H1 (cell line): ENCODE measurements at regions not wholly inside any gene's neighbourhood (a gene's known extent, or its start where the extent isn't known, plus 50 kb on each side); places are given as distances from the start of the nearest gene placed in this dataset.

ENCODE experiments used
- CTCF ChIA-PET: fragments of 300-600 bp; sonication (Branson Sonifier 250); formaldehyde crosslinking; loops from one replicate; lab custom pipeline; 2021; ENCODE audit not compliant: partially characterized antibody; lab: Charles Lee
- POLR2A ChIA-PET: fragments of 300-600 bp; sonication (Branson Sonifier 250); formaldehyde crosslinking; loops from one replicate; lab custom pipeline; 2021; ENCODE audit warnings: inconsistent platforms; ENCODE audit not compliant: partially characterized antibody; lab: Charles Lee
- DNase-seq, 2 experiments: peaks; one replicate each; pipeline versions ENCODE4 v3.0.0 to v3.0.0-alpha.2; 2010 to 2022; ENCODE audit warnings: low spot score in 2 of 2, low read depth in 1 of 2, mixed read lengths in 1 of 2
- FAIRE-seq: peaks from 2 replicates; lab custom pipeline; 2011; peaks lifted over from hg19 to GRCh38; lab: Jason Lieb, UNC
- H2AFZ ChIP-seq: 2 replicates; pipeline ENCODE4 v1.8.1; 2012; ENCODE audit warnings: low read length, inconsistent platforms
- H2AK5ac ChIP-seq: 2 replicates; pipeline ENCODE4 v1.6.1; 2013; ENCODE audit warnings: low read depth, low read length
- H2BK120ac ChIP-seq: replicated peaks from 2 replicates; pipeline ENCODE3; 2013; ENCODE audit warnings: low read depth, low read length, inconsistent platforms
- H2BK12ac ChIP-seq: 2 replicates; pipeline ENCODE4 v1.6.1; 2013; ENCODE audit warnings: low read depth, low read length
- H2BK15ac ChIP-seq: 2 replicates; pipeline ENCODE4 v1.6.1; 2013; ENCODE audit warnings: low read length
- H2BK20ac ChIP-seq: 2 replicates; pipeline ENCODE4 v1.6.1; 2013; ENCODE audit warnings: low read length
- H2BK5ac ChIP-seq: 2 replicates; pipeline ENCODE4 v1.6.1; 2013; ENCODE audit warnings: low read depth, low read length
- H3K14ac ChIP-seq: 2 replicates; pipeline ENCODE4 v1.6.1; 2013; ENCODE audit warnings: inconsistent platforms; ENCODE audit not compliant: insufficient read length
- H3K18ac ChIP-seq: 2 replicates; pipeline ENCODE4 v1.6.1; 2013; ENCODE audit warnings: low read length; ENCODE audit errors: extremely low read depth
- H3K23ac ChIP-seq: 2 replicates; pipeline ENCODE4 v1.6.1; 2013; ENCODE audit warnings: inconsistent platforms; ENCODE audit not compliant: insufficient read length
- H3K23me2 ChIP-seq: 2 replicates; pipeline ENCODE4 v1.6.1; 2013; ENCODE audit warnings: low read depth, low read length
- H3K27ac ChIP-seq: 2 replicates; pipeline ENCODE4 v1.6.1; 2011; ENCODE audit warnings: low read depth, low read length, inconsistent platforms
- H3K27me3 ChIP-seq, 4 experiments: replicated peaks in 1 of 4; 1 replicate in 1 of 4; 2 replicates in 3 of 4; pipeline versions ENCODE4 v1.6.1 to v1.8.1; 2011 to 2013; ENCODE audit warnings: low read length in 3 of 4, mild to moderate bottlenecking in 3 of 4, inconsistent platforms in 2 of 4, mixed read lengths in 2 of 4, moderate library complexity in 1 of 4; ENCODE audit not compliant: control insufficient read depth in 3 of 4, insufficient read depth in 3 of 4; ENCODE audit errors: extremely low read depth in 1 of 4
- H3K36me3 ChIP-seq, 4 experiments: 2 replicates each; pipeline versions ENCODE4 v1.6.1 to v1.8.1; 2011 to 2013; ENCODE audit warnings: mild to moderate bottlenecking in 4 of 4, low read length in 3 of 4, moderate library complexity in 2 of 4, control low read depth in 1 of 4, inconsistent platforms in 1 of 4; ENCODE audit not compliant: insufficient read depth in 4 of 4, control insufficient read depth in 2 of 4
- H3K4ac ChIP-seq: replicated peaks from 2 replicates; pipeline ENCODE3; 2013; ENCODE audit warnings: low read length, low read depth, mixed read lengths, inconsistent platforms; ENCODE audit not compliant: insufficient read length
- H3K4me1 ChIP-seq, 4 experiments: replicated peaks in 1 of 4; 1 replicate in 1 of 4; 2 replicates in 3 of 4; pipeline versions ENCODE4 v1.6.1 to v1.8.1; 2011 to 2013; ENCODE audit warnings: low read length in 3 of 4, inconsistent platforms in 2 of 4, mixed read lengths in 1 of 4; ENCODE audit not compliant: insufficient read depth in 4 of 4, control insufficient read depth in 3 of 4
- H3K4me2 ChIP-seq, 2 experiments: 2 replicates each; pipeline versions ENCODE4 v1.6.1 to v1.8.1; 2011 to 2013; ENCODE audit warnings: low read depth in 2 of 2, low read length in 2 of 2, control low read depth in 1 of 2, inconsistent platforms in 1 of 2, mild to moderate bottlenecking in 1 of 2; ENCODE audit not compliant: insufficient read depth in 1 of 2
- H3K4me3 ChIP-seq, 4 experiments: fragments of 200-600, 300-600 bp in 1 of 4; sonication (generic), shearing (Covaris generic), sonication (Bioruptor Twin) in 1 of 4; 2 replicates each; pipeline versions ENCODE4 v1.5.1 to v1.8.1; 2011 to 2016; ENCODE audit warnings: low read length in 4 of 4, low read depth in 3 of 4, control low read depth in 2 of 4, inconsistent platforms in 2 of 4, mild to moderate bottlenecking in 2 of 4, mixed read lengths in 1 of 4, moderate library complexity in 1 of 4; ENCODE audit not compliant: insufficient read depth in 2 of 4; ENCODE audit errors: extremely low read depth in 1 of 4
- H3K56ac ChIP-seq: replicated peaks from 2 replicates; pipeline ENCODE3; 2013; ENCODE audit warnings: low read depth, mild to moderate bottlenecking, mixed read lengths, low read length, inconsistent platforms; ENCODE audit not compliant: insufficient read length
- H3K79me1 ChIP-seq: 2 replicates; pipeline ENCODE4 v1.6.1; 2013; ENCODE audit warnings: low read depth, low read length, control low read depth
- H3K79me2 ChIP-seq, 2 experiments: 2 replicates each; pipeline versions ENCODE4 v1.6.1 to v1.8.1; 2012 to 2013; ENCODE audit warnings: low read length in 2 of 2, mild to moderate bottlenecking in 2 of 2, inconsistent platforms in 1 of 2; ENCODE audit not compliant: insufficient read depth in 2 of 2, control insufficient read depth in 1 of 2
- H3K9ac ChIP-seq, 4 experiments: replicated peaks in 1 of 4; 1 replicate in 1 of 4; 2 replicates in 3 of 4; pipeline versions ENCODE4 v1.6.1 to v1.8.1; 2011 to 2013; ENCODE audit warnings: low read depth in 3 of 4, low read length in 3 of 4, control low read depth in 2 of 4, mild to moderate bottlenecking in 2 of 4, moderate library complexity in 2 of 4, inconsistent platforms in 1 of 4; ENCODE audit errors: extremely low read depth in 1 of 4
- H3K9me3 ChIP-seq, 2 experiments: 2 replicates each; pipeline versions ENCODE4 v1.6.1 to v1.8.1; 2012 to 2013; ENCODE audit warnings: mild to moderate bottlenecking in 2 of 2, moderate library complexity in 2 of 2, control low read depth in 1 of 2, inconsistent platforms in 1 of 2, low read depth in 1 of 2, low read length in 1 of 2, mixed read lengths in 1 of 2; ENCODE audit not compliant: insufficient read depth in 2 of 2
- H4K20me1 ChIP-seq, 2 experiments: replicated peaks in 1 of 2; 2 replicates each; pipeline versions ENCODE3 to v1.8.1; 2011 to 2013; ENCODE audit warnings: inconsistent platforms in 2 of 2, low read length in 2 of 2, mild to moderate bottlenecking in 1 of 2; ENCODE audit not compliant: insufficient read depth in 2 of 2, control insufficient read depth in 1 of 2
- H4K5ac ChIP-seq: 2 replicates; pipeline ENCODE4 v1.6.1; 2013; ENCODE audit warnings: low read length, low read depth, mixed read lengths, inconsistent platforms; ENCODE audit not compliant: insufficient read length
- H4K8ac ChIP-seq: 2 replicates; pipeline ENCODE4 v1.8.0; 2013; ENCODE audit warnings: mild to moderate bottlenecking, moderate library complexity, low read length, inconsistent platforms; ENCODE audit not compliant: insufficient read depth; ENCODE audit errors: extremely low read depth
- H4K91ac ChIP-seq: replicated peaks from 2 replicates; pipeline ENCODE3; 2013; ENCODE audit warnings: low read length, mixed read lengths, inconsistent platforms; ENCODE audit not compliant: insufficient read length
- BCL11A ChIP-seq, 2 experiments: IDR thresholded peaks; one replicate each; pipeline ENCODE4 v1.6.1; 2011; ENCODE audit warnings: low read depth in 2 of 2, low read length in 2 of 2, mild to moderate bottlenecking in 2 of 2
- CTBP2 ChIP-seq: IDR thresholded peaks from 2 replicates; pipeline ENCODE4 v1.7.0; 2011; ENCODE audit warnings: borderline replicate concordance, mild to moderate bottlenecking, moderate library complexity, mixed read lengths, low read length; ENCODE audit not compliant: insufficient read depth, insufficient read length
- FOSL1 ChIP-seq: IDR thresholded peaks from 2 replicates; pipeline ENCODE4 v1.6.1; 2011; ENCODE audit warnings: mild to moderate bottlenecking, low read depth, low read length, moderate library complexity; ENCODE audit not compliant: insufficient read depth
- GTF2F1 ChIP-seq: IDR thresholded peaks from 2 replicates; pipeline ENCODE4 v1.6.1; 2012; ENCODE audit warnings: low read depth, low read length, improper control_type of control experiment, borderline replicate concordance
- JUND ChIP-seq: IDR thresholded peaks from 2 replicates; pipeline ENCODE4 v1.6.1; 2011; ENCODE audit warnings: mild to moderate bottlenecking, improper control_type of control experiment, low read length
- NRF1 ChIP-seq: IDR thresholded peaks from 2 replicates; pipeline ENCODE4 v1.6.1; 2011; ENCODE audit warnings: mild to moderate bottlenecking, low read depth, low read length, improper control_type of control experiment
- POLR2A ChIP-seq, 2 experiments: IDR thresholded peaks; 1 replicate in 1 of 2; 2 replicates in 1 of 2; pipeline ENCODE4 v1.6.1; 2011; ENCODE audit warnings: low read depth in 2 of 2, low read length in 2 of 2, mild to moderate bottlenecking in 2 of 2; ENCODE audit errors: control extremely low read depth in 1 of 2
- TCF12 ChIP-seq: IDR thresholded peaks from 2 replicates; pipeline ENCODE4 v1.6.1; 2011; ENCODE audit warnings: low read depth, mild to moderate bottlenecking, low read length
- TEAD4 ChIP-seq: IDR thresholded peaks from 2 replicates; pipeline ENCODE4 v1.6.1; 2012; ENCODE audit warnings: low read depth, low read length, inconsistent platforms, mixed read lengths
- WGBS, 2 experiments: shearing (Covaris generic) in 1 of 2; methylation state at CpG; one replicate each; pipeline versions ENCODE4 v1.1.6 to v1.1.7; 2013 to 2015; ENCODE audit warnings: low lambda C conversion rate in 2 of 2, mixed read lengths in 2 of 2, inconsistent platforms in 1 of 2, low coverage in 1 of 2, missing lambda C conversion rate in 1 of 2; ENCODE audit not compliant: insufficient replicate concordance in 2 of 2, insufficient coverage in 1 of 2, insufficient read length in 1 of 2; ENCODE audit errors: extremely low coverage in 1 of 2, missing lambda C conversion rate in 1 of 2; 5-methylcytosine and 5-hydroxymethylcytosine counted together

DNA sequence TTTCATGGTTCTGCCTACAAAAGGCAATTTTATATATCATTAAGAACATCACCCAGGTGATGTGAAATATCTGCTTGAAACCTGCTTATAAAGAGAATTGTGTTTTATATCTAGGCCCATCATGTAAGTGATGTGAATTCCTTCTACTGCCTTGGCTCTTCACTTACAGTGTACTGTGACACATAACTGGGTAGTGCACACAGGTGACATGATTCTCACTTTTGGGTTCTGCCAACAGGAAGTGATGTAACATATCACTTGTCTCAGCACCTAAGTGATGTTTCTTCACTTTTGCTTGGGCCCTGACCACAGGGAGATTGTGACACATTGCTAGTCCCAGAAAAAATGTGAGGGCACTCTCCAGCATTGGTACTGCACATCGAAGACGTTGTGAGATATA is 867.0 kb upstream of the TSPY4 start:
- CTCF ChIA-PET, result interaction anchor here (0.8 kb wide), 1 partner anchor 9 kb away, joined by 3 read pairs; no protein-coding TSS in a partner anchor
- Histone ChIP-seq H3K27me3 (no peaks in the 10 kb centered on the region), H2BK120ac (no peak overlapping the region), H3K79me1 (no peaks in the 10 kb centered on the region), H3K4me2 (no peak overlapping the region), H4K8ac (no peak overlapping the region), H3K79me2 (no peaks in the 10 kb centered on the region), H3K4me1 (no peaks in the 10 kb centered on the region), H4K20me1 (no peaks in the 10 kb centered on the region), H2AFZ (no peak overlapping the region), H3K4ac (no peak overlapping the region), H3K9ac (no peak overlapping the region), H3K36me3 (no peaks in the 10 kb centered on the region), H2BK20ac (no peak overlapping the region), H2BK15ac (no peak overlapping the region), H2AK5ac (no peak overlapping the region), H3K4me3 (no peak overlapping the region), H2BK5ac (no peak overlapping the region), H2BK12ac (no peak overlapping the region), H3K18ac (no peak overlapping the region), H4K91ac (no peak overlapping the region), H4K5ac (no peak overlapping the region), H3K56ac (no peak overlapping the region), H3K27ac (no peak overlapping the region), H3K23ac (no peak overlapping the region), H3K9me3 (peaks cover 16 to 82% of the 10 kb centered on the region in 2 experiments; a peak in 3 of 4 replicates), H3K14ac (no peak overlapping the region), H3K23me2 (no peaks in the 10 kb centered on the region)
- DNase-seq, result no peak
- POLR2A ChIA-PET, result no interaction called here
- no peak for FAIRE-seq
- no CpG with 5 or more reads among the region's 2 CpGs for WGBS, 2 experiments
- TF ChIP-seq GTF2F1 (no peak), BCL11A (IDR thresholded peaks at IDR 0.05; ENCODE audit: low read depth in 2 of 2, low read length in 2 of 2) (no peak), FOSL1 (no peak), POLR2A (IDR thresholded peaks at IDR 0.05; ENCODE audit: control extremely low read depth in 1 of 2, low read depth in 2 of 2, low read length in 2 of 2) (no peak), NRF1 (no peak), JUND (no peak), TEAD4 (no peak), CTBP2 (no peak), TCF12 (no peak)
